Endometrial microvascular endothelial cells (primary cell): ENCODE measurements at regions not wholly inside any gene's neighbourhood (a gene's known extent, or its start where the extent isn't known, plus 50 kb on each side); places are given as distances from the start of the nearest gene placed in this dataset.
"Not testable (repeated sequence)": the region's sequence is repeated elsewhere in the genome, so short reads cannot be mapped to it uniquely, and the experiment has no call there.

Experiments used
- in situ Hi-C: cut with HindIII; loops from 2 replicates; pipeline ENCODE4 v1.10.0; 2017; ENCODE audit warnings: low sequenced_read_pairs, low pct_unique_long_range_greater_than_20kb; ENCODE audit errors: inconsistent ontology term

DNA sequence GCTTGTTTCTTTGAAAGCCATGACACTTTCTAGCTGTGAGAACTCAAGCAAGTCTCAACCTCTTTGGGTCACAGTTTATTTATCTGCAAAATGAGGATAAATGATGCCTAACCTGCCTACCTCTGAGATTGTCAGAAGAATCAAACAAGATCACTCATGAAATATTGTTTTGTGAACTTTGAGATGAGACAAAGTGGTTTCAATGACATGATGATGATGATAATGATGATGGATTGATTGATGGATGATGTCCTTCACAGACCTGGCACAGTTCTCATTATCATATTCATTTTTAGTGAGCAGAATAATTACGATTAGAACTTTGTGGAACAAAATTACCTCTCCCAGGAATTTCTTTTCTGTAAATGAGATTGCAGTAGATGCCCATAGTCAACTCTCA lies 129.2 kb downstream of the HHIPL2 start:
- in situ Hi-C loops = no loop called here

DNA sequence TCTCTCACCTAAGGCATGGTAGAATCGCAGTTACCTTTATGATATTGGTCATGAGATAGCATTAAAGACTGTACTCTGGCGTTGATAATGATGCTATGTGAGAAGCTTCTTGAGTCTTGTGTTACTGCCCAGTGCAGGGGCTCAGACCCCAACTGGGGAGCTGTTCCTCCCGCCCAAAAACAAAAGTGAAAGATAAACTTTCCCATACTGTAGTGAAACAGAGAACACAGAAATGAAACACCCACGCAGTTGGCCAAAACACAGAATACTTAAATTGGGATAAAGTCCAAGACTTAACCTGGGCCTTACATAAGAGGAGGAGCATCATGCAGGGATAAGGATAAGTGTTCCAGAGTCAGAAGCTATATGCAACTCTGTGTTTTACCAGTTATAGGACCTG lies 130.6 kb downstream of the HHIPL2 start:
- in situ Hi-C loops = no loop called here

DNA sequence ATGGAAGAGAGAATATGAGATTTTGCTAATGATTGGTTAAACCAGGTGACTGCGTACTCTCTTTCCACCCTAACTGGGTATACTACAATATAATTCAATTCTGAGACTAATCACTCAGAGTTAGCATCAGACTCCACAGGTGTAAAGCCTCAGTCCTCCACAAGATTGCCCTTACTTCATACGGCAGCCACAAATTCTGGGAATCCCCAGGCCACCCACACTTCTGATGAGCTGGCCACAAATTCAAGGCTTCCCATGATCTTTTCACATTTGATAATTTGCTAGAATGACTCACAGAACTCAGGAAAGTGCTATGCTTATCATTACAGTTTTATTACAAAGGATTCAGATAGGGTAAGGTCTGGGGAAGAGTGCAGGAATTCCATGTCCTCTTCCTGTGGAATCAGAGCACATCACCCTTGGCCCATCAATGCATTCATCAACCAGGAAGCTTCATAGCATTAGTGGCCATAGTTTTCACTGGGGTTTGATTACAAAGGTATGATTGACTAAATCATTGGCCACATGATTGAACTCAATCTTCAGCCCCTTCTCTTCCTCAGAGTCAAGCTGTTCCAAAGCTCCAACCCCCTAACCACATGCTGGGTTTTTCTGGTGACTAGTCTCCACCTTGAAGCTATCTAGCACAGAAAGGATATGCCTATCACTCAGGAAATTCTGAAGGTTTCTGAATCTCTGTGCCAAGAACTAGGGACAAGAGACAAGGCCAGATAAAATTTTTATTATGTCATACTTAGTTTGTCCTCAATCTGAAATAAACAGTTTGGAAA lies 131.7 kb downstream of the HHIPL2 start:
- in situ Hi-C loops = no loop called here

DNA sequence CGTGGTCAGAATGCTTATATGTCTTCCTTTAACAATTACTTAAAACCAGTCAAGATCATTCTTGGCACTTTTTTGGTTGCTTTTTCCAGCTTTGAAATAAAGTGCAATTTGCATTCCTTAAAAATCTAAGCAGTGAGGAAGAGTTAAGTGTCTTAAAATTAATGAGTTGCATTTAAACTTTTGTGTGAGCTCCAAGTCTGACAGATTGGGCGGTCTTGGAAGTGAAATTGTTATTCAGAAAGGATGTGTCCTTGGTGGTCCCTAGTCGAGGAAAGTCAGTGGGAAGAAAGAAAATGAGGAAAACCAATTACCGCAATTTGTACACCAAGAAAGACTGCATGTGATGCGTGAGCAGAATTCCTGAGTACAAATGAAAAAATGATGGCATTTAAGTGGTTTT lies 132.5 kb downstream of the HHIPL2 start:
- in situ Hi-C loops = no loop called here

DNA sequence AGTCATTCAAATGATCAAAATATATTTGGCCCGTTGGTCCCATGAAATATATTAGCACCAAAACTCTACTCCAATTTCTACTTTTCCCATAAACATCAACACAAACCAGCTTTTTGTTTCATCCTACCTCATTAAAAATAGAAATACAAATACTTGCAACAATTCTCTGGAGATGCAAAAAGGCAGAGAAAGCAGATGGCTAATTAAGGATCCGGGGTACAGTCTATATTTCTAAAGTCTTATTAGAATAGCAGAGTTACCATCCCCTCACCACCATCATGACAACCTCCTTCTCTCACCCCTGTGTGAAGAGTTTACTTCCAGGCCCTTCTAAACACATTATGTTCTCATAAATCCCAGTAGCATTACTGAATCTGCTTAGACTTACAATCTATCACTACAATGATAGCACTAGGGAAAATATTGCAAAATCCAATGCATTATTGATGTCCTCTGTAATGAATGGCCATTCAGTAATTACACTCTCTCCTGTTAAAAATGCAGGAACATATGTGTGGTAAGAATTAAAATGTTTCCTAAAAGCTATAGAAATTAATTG lies 133.8 kb downstream of the HHIPL2 start:
- in situ Hi-C loops = no loop called here

DNA sequence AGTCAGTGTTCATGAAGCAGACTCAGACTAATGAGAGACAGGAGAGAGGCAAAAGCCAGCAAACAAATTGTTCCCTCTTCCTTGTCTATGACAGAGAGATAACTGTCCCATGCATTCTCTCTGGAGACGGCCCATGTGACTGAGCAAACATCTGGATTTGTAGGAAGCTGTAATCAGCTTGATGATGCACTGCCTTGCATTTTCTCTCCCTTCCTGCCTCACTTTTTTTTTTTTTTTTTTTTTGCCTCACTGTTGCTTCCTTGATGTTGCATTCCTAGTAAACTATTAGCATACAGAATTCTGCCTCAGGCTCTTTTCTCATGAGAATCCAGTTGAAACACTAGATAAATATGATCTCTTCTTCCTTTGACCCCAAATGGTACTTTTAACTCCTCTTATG lies 134.5 kb downstream of the HHIPL2 start:
- in situ Hi-C loops = no loop called here

DNA sequence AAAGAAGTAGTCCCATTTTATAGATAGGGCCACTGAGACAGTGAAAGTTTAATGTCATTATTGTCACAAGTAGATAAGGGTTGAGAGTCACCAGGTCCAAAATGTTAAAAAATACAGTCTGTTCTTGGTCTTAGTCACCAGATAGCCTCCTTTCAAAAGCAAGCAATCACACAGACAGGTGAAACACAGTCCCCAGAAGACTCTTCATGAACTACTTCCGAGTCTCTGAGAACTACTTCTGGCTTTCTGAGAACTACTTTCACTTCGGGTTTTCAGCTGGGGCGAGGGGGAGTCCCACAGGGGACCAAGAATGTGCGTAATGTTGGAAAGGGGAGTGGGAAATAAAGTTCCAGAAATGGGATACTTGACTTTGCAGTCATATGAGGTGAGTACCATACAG lies 143.2 kb downstream of the HHIPL2 start:
- in situ Hi-C loops = no loop called here

DNA sequence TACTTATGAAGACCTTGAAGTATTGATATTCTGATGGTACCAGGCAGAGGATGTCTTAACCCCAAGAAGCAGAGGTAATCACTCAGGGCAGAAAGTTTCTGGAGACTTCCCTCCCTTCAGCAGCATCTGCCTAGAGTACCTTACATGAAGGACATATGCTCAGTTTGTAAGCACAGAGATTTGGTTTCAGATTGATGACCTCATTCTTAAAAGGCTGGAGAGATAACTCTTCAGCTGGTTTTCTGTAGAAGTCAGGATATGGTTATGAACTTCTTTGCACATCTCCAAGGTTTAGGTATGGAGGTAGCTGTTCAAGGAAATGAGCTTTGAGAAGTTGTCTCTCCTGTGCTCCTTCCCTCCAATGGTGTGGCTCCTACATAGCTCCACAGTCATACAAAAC lies 148.7 kb downstream of the HHIPL2 start:
- in situ Hi-C loops = no loop called here

DNA sequence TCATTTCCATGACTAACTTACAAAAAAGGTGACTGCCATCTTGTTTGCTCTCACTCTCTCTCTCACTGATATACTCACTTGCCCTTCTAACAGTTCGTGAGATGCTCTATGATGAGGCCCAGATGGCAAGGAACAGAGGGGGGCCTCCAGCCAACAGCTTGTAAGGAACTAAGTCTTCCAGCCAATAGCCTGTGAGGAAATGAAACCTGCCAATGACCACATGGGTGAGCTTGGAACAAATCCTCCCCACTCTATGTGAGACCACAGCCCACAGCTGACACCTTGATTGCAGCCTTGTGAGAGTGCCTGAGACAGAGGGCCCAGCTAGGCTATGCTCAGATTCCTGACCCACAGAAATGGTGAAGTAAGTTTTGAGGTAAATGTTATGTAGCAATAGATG lies 153.7 kb downstream of the HHIPL2 start:
- in situ Hi-C loops = no loop called here

DNA sequence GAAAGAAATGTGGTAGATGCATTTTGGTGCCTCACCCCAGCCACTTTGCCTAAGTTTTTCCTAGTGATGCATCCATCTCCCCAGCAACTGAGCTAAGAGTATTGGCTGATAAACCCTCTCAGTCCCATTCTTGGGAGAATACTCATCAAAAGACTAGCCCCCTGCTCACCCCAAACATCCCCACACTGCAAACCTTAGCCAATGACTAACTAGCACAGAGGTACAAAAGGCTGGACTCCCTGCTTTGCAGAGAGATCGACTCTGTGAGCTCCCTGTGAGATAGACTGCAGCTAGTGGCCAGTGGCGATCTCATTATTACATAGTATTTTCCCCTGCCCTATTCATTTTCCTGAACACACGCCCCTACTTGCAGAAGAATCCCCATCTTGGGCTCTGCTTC lies 155.3 kb downstream of the HHIPL2 start:
- in situ Hi-C loops = no loop called here

DNA sequence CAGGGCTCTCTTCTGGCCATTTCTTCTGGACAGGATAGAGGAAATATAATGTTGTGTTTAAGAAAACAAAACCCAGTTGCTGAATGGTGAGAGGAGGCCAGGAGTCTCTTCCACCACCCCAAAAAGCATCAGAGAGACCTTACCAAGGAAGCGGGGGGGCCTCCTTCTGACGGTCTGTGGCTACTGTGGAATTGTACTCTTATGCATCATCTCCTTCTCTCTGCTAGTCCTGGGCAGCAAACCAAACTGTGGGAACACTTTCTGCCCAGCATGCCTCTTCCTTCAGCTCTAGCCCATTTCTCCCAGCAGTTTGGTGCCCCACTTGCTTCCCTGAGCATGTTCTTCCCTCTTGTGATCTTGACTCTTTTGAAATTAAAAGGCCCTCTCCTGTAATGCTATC lies 157.7 kb downstream of the HHIPL2 start:
- in situ Hi-C loops = no loop called here

DNA sequence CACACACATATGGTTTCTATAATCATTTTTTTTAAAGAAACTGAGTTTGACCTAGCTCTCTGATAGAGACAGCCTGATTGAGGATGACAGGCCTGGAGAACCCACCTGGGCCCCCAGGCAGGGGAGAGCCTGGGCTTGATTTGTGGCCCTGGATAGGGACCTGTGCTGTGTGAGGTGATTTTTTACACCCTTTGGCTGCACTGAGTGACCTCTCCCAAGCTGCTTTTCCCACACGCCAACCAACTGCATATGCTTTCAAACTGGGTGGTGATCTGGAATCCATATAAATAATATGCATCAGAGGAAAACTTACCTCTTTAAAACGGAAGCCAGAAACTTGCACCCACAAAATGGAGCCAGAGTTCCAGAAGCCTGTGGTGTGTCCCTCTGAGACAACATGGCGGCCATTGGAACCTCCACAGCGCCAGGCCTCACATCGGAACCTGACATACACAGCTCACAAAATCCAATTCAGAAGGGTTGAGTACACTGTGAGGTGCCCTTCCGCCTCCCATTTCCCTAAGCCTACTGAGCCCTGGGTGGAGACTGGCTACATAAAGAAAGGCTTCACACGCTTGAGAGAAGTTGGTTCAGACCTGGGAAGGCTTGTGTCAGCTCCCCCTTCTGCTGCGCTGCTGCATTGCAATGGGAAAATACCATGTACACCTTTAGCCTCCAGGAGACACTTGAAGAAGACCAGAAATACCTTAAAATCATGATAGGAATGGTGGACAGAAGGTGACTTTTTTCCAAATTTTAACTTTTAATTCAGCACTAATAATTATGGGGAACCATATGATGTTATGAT lies 160.7 kb downstream of the HHIPL2 start:
- in situ Hi-C loops = no loop called here

DNA sequence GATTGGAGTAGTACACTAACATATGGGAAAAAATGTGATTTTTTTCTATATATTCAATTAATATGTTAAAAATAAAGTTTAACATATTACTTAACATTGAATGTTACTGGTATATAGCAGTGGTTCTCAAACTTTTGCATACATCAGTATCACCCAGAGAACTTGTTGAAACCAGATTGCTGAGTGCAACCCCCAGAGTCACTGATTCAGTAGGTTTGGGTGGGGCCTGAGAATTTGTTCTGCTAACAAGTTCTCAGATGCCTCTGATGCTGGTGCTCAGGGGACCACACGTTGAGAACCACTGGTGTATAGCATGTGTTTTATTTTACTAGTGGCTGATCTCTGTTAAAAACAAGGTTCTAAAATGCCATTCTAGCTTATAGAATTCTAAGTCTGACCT lies 161.9 kb downstream of the HHIPL2 start:
- in situ Hi-C loops = no loop called here

DNA sequence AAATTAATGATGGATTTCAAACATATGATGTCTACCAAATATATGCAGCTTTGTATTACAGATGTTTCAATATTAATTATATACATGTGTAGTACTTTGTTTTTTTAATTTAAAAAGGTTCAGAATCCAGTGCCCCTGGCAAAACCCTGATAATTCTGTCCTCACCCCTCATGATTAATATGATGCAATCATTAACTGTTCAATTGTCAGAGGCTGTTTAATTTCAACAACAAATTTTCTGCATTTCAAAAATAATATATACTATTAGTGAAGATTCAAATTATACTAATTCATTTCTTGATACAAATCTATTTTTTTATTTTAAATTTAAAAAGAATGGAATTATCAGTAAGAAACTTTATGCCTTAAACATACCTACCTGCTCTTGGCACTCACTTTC lies 162.6 kb downstream of the HHIPL2 start:
- in situ Hi-C loops = no loop called here

DNA sequence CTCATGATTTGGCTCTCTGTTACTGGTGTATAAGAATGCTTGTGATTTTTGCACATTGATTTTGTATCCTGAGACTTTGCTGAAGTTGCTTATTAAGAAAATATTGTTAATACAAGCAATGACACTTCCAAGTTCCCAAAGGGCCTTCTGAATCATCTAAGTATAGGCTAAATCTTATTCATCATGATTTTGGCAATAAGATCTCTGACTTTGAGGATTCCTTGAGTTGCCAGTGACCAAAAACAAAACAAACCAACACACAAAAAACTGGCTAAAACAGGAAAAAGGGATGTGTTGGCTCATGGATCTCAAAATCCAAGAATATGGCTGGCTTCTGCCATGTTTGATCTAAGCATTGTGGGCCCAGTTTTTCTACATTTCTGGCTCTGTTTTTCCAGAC lies 163.4 kb downstream of the HHIPL2 start:
- in situ Hi-C loops = no loop called here

DNA sequence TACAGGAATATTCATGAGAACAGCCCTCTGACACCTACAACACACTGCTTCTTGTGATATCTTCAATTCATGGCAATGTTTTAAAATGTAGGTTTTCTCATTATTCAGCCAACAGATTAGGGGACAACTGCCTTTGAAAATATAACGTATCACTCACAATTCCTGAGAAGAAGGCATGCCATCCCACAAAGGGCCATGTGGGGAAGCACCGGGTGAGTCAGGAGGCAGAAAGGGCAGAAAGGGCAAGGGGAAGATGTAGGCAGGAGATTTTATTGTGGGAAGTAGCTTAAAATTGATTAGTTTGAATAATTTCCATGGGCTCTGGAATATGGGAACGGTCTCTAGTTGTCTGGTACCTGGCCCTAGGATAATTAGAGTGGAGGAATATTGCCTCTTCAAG lies 165.7 kb downstream of the HHIPL2 start:
- in situ Hi-C loops = no loop called here

DNA sequence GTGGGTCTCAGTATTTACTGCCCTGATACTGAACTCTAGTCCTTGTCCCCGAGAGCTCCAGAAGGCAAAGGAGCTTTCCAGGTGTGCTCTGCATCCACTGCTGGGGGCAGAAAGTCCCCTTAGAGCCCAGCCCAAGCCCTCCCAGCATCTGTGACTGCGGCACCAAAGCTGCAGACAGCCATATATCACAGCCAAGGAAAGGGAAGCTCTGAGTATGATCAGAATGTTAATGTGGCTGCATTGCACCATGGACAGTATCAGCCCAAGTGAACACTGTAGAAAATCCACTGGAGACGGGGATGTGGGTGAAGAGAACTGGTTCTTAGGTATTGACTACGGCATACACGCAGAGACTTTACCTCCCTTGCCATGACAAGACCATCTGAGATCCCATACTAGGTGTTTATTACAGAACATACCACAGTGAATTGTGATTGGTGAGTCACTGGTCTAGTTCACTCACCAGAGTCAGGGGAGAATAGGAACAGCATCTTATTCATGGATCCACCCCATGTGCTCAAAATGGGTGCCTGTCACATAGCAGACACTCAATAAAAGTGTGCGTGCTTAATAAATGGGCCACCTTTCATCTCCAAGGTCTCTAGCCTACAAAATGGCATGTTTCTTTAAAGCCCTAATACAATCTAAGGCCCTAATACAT lies 170.3 kb downstream of the HHIPL2 start:
- in situ Hi-C loops = no loop called here

DNA sequence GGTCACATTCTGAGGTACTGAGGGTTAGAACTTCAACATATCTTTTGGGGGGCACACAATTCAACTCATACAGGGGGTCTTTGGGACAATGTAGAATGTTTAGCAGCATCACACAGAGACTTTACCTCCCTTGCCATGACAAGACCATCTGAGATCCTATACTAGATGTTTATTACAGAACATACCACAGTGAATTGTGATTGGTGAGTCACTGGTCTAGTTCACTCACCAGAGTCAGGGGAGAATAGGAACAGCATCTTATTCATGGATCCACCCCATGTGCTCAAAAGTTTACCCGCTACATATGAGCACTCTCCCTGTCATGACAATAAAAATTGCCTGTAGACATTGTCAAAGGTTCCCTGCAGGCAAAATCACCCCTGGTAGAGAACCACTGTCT lies 171.1 kb downstream of the HHIPL2 start:
- in situ Hi-C loops = not testable (repeated sequence)

DNA sequence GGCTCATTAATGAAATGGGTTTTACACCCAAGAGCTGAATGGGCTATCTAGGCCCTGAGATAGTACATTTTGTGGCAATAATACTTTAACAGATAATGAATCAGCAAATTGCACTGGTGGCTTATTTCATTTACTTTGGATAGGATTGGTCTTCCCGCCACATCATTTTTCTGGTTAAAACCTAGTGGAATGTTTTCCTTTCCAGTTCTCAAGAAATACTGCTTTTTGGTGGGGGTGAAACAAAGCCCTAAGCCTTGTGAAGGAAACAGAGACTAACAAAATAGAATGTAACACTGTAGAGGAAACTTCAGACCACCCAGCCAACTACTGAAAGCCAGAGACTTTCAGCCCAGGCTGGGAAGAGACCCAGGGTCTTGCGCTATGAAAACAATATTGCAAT lies 172.2 kb downstream of the HHIPL2 start:
- in situ Hi-C loops = no loop called here
